H1 (cell line): ENCODE measurements at regions not wholly inside any gene's neighbourhood (a gene's known extent, or its start where the extent isn't known, plus 50 kb on each side); places are given as distances from the start of the nearest gene placed in this dataset.

Source experiments
- CTCF ChIA-PET: fragments of 300-600 bp; sonication (Branson Sonifier 250); formaldehyde crosslinking; loops from one replicate; lab custom pipeline; 2021; ENCODE audit not compliant: partially characterized antibody; lab: Charles Lee
- POLR2A ChIA-PET: fragments of 300-600 bp; sonication (Branson Sonifier 250); formaldehyde crosslinking; loops from one replicate; lab custom pipeline; 2021; ENCODE audit warnings: inconsistent platforms; ENCODE audit not compliant: partially characterized antibody; lab: Charles Lee
- DNase-seq, 2 experiments: peaks; one replicate each; pipeline versions ENCODE4 v3.0.0 to v3.0.0-alpha.2; 2010 to 2022; ENCODE audit warnings: low spot score in 2 of 2, low read depth in 1 of 2, mixed read lengths in 1 of 2
- FAIRE-seq: peaks from 2 replicates; lab custom pipeline; 2011; peaks lifted over from hg19 to GRCh38; lab: Jason Lieb, UNC
- H2AFZ ChIP-seq: 2 replicates; pipeline ENCODE4 v1.8.1; 2012; ENCODE audit warnings: low read length, inconsistent platforms
- H2AK5ac ChIP-seq: 2 replicates; pipeline ENCODE4 v1.6.1; 2013; ENCODE audit warnings: low read depth, low read length
- H2BK120ac ChIP-seq: replicated peaks from 2 replicates; pipeline ENCODE3; 2013; ENCODE audit warnings: low read depth, low read length, inconsistent platforms
- H2BK12ac ChIP-seq: 2 replicates; pipeline ENCODE4 v1.6.1; 2013; ENCODE audit warnings: low read depth, low read length
- H2BK15ac ChIP-seq: 2 replicates; pipeline ENCODE4 v1.6.1; 2013; ENCODE audit warnings: low read length
- H2BK20ac ChIP-seq: 2 replicates; pipeline ENCODE4 v1.6.1; 2013; ENCODE audit warnings: low read length
- H2BK5ac ChIP-seq: 2 replicates; pipeline ENCODE4 v1.6.1; 2013; ENCODE audit warnings: low read depth, low read length
- H3K14ac ChIP-seq: 2 replicates; pipeline ENCODE4 v1.6.1; 2013; ENCODE audit warnings: inconsistent platforms; ENCODE audit not compliant: insufficient read length
- H3K18ac ChIP-seq: 2 replicates; pipeline ENCODE4 v1.6.1; 2013; ENCODE audit warnings: low read length; ENCODE audit errors: extremely low read depth
- H3K23ac ChIP-seq: 2 replicates; pipeline ENCODE4 v1.6.1; 2013; ENCODE audit warnings: inconsistent platforms; ENCODE audit not compliant: insufficient read length
- H3K23me2 ChIP-seq: 2 replicates; pipeline ENCODE4 v1.6.1; 2013; ENCODE audit warnings: low read depth, low read length
- H3K27ac ChIP-seq: 2 replicates; pipeline ENCODE4 v1.6.1; 2011; ENCODE audit warnings: low read depth, low read length, inconsistent platforms
- H3K27me3 ChIP-seq, 4 experiments: replicated peaks in 1 of 4; 1 replicate in 1 of 4; 2 replicates in 3 of 4; pipeline versions ENCODE4 v1.6.1 to v1.8.1; 2011 to 2013; ENCODE audit warnings: low read length in 3 of 4, mild to moderate bottlenecking in 3 of 4, inconsistent platforms in 2 of 4, mixed read lengths in 2 of 4, moderate library complexity in 1 of 4; ENCODE audit not compliant: control insufficient read depth in 3 of 4, insufficient read depth in 3 of 4; ENCODE audit errors: extremely low read depth in 1 of 4
- H3K36me3 ChIP-seq, 4 experiments: 2 replicates each; pipeline versions ENCODE4 v1.6.1 to v1.8.1; 2011 to 2013; ENCODE audit warnings: mild to moderate bottlenecking in 4 of 4, low read length in 3 of 4, moderate library complexity in 2 of 4, control low read depth in 1 of 4, inconsistent platforms in 1 of 4; ENCODE audit not compliant: insufficient read depth in 4 of 4, control insufficient read depth in 2 of 4
- H3K4ac ChIP-seq: replicated peaks from 2 replicates; pipeline ENCODE3; 2013; ENCODE audit warnings: low read length, low read depth, mixed read lengths, inconsistent platforms; ENCODE audit not compliant: insufficient read length
- H3K4me1 ChIP-seq, 4 experiments: replicated peaks in 1 of 4; 1 replicate in 1 of 4; 2 replicates in 3 of 4; pipeline versions ENCODE4 v1.6.1 to v1.8.1; 2011 to 2013; ENCODE audit warnings: low read length in 3 of 4, inconsistent platforms in 2 of 4, mixed read lengths in 1 of 4; ENCODE audit not compliant: insufficient read depth in 4 of 4, control insufficient read depth in 3 of 4
- H3K4me2 ChIP-seq, 2 experiments: 2 replicates each; pipeline versions ENCODE4 v1.6.1 to v1.8.1; 2011 to 2013; ENCODE audit warnings: low read depth in 2 of 2, low read length in 2 of 2, control low read depth in 1 of 2, inconsistent platforms in 1 of 2, mild to moderate bottlenecking in 1 of 2; ENCODE audit not compliant: insufficient read depth in 1 of 2
- H3K4me3 ChIP-seq, 4 experiments: fragments of 200-600, 300-600 bp in 1 of 4; sonication (generic), shearing (Covaris generic), sonication (Bioruptor Twin) in 1 of 4; 2 replicates each; pipeline versions ENCODE4 v1.5.1 to v1.8.1; 2011 to 2016; ENCODE audit warnings: low read length in 4 of 4, low read depth in 3 of 4, control low read depth in 2 of 4, inconsistent platforms in 2 of 4, mild to moderate bottlenecking in 2 of 4, mixed read lengths in 1 of 4, moderate library complexity in 1 of 4; ENCODE audit not compliant: insufficient read depth in 2 of 4; ENCODE audit errors: extremely low read depth in 1 of 4
- H3K56ac ChIP-seq: replicated peaks from 2 replicates; pipeline ENCODE3; 2013; ENCODE audit warnings: low read depth, mild to moderate bottlenecking, mixed read lengths, low read length, inconsistent platforms; ENCODE audit not compliant: insufficient read length
- H3K79me1 ChIP-seq: 2 replicates; pipeline ENCODE4 v1.6.1; 2013; ENCODE audit warnings: low read depth, low read length, control low read depth
- H3K79me2 ChIP-seq, 2 experiments: 2 replicates each; pipeline versions ENCODE4 v1.6.1 to v1.8.1; 2012 to 2013; ENCODE audit warnings: low read length in 2 of 2, mild to moderate bottlenecking in 2 of 2, inconsistent platforms in 1 of 2; ENCODE audit not compliant: insufficient read depth in 2 of 2, control insufficient read depth in 1 of 2
- H3K9ac ChIP-seq, 4 experiments: replicated peaks in 1 of 4; 1 replicate in 1 of 4; 2 replicates in 3 of 4; pipeline versions ENCODE4 v1.6.1 to v1.8.1; 2011 to 2013; ENCODE audit warnings: low read depth in 3 of 4, low read length in 3 of 4, control low read depth in 2 of 4, mild to moderate bottlenecking in 2 of 4, moderate library complexity in 2 of 4, inconsistent platforms in 1 of 4; ENCODE audit errors: extremely low read depth in 1 of 4
- H3K9me3 ChIP-seq, 2 experiments: 2 replicates each; pipeline versions ENCODE4 v1.6.1 to v1.8.1; 2012 to 2013; ENCODE audit warnings: mild to moderate bottlenecking in 2 of 2, moderate library complexity in 2 of 2, control low read depth in 1 of 2, inconsistent platforms in 1 of 2, low read depth in 1 of 2, low read length in 1 of 2, mixed read lengths in 1 of 2; ENCODE audit not compliant: insufficient read depth in 2 of 2
- H4K20me1 ChIP-seq, 2 experiments: replicated peaks in 1 of 2; 2 replicates each; pipeline versions ENCODE3 to v1.8.1; 2011 to 2013; ENCODE audit warnings: inconsistent platforms in 2 of 2, low read length in 2 of 2, mild to moderate bottlenecking in 1 of 2; ENCODE audit not compliant: insufficient read depth in 2 of 2, control insufficient read depth in 1 of 2
- H4K5ac ChIP-seq: 2 replicates; pipeline ENCODE4 v1.6.1; 2013; ENCODE audit warnings: low read length, low read depth, mixed read lengths, inconsistent platforms; ENCODE audit not compliant: insufficient read length
- H4K8ac ChIP-seq: 2 replicates; pipeline ENCODE4 v1.8.0; 2013; ENCODE audit warnings: mild to moderate bottlenecking, moderate library complexity, low read length, inconsistent platforms; ENCODE audit not compliant: insufficient read depth; ENCODE audit errors: extremely low read depth
- H4K91ac ChIP-seq: replicated peaks from 2 replicates; pipeline ENCODE3; 2013; ENCODE audit warnings: low read length, mixed read lengths, inconsistent platforms; ENCODE audit not compliant: insufficient read length
- CEBPB ChIP-seq: IDR thresholded peaks from 2 replicates; pipeline ENCODE4 v1.6.1; 2012; ENCODE audit warnings: low read depth, low read length
- GABPA ChIP-seq: IDR thresholded peaks from 2 replicates; pipeline ENCODE4 v1.6.1; 2011; ENCODE audit warnings: mild to moderate bottlenecking, low read length, moderate library complexity, borderline replicate concordance; ENCODE audit not compliant: insufficient read depth
- HDAC2 ChIP-seq, 2 experiments: fragments of 300-600 bp in 1 of 2; sonication (generic) in 1 of 2; IDR thresholded peaks; 2 replicates each; pipeline ENCODE4 v1.6.1; 2011 to 2012; ENCODE audit warnings: low read depth in 2 of 2, low read length in 2 of 2, mild to moderate bottlenecking in 2 of 2, moderate library complexity in 2 of 2, borderline replicate concordance in 1 of 2, inconsistent platforms in 1 of 2
- SRF ChIP-seq: IDR thresholded peaks from 2 replicates; pipeline ENCODE4 v1.6.1; 2011; ENCODE audit warnings: mild to moderate bottlenecking, low read depth, low read length, moderate library complexity
- YY1 ChIP-seq: IDR thresholded peaks from 2 replicates; pipeline ENCODE4 v1.6.1; 2011; ENCODE audit warnings: low read depth, mild to moderate bottlenecking, low read length
- WGBS, 2 experiments: shearing (Covaris generic) in 1 of 2; methylation state at CpG; one replicate each; pipeline versions ENCODE4 v1.1.6 to v1.1.7; 2013 to 2015; ENCODE audit warnings: low lambda C conversion rate in 2 of 2, mixed read lengths in 2 of 2, inconsistent platforms in 1 of 2, low coverage in 1 of 2, missing lambda C conversion rate in 1 of 2; ENCODE audit not compliant: insufficient replicate concordance in 2 of 2, insufficient coverage in 1 of 2, insufficient read length in 1 of 2; ENCODE audit errors: extremely low coverage in 1 of 2, missing lambda C conversion rate in 1 of 2; 5-methylcytosine and 5-hydroxymethylcytosine counted together

DNA sequence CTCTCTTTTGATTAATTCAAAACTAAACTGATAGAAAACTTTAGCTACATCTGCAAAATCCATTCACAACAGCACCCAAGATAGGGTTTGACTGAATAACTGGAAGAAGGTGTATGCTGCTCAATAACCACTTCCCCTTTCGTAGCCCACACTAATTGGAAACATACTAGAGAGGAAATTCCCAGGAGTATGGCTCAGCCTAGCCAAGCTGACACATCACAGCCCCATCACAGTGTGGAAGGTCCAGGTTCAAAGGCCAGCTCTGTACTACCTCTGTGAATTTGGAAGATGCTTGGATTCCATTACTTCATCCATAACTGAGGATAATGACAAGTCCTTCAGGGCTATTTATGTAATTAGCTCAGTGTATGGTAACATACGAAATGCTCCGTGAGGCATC is 185.4 kb downstream of the FBXO15 start:
- H3K36me3 ChIP-seq = no peaks in the 10 kb centered on the region

More for the DNA sequence above, 185.4 kb downstream of the FBXO15 start:
- Histone ChIP-seq H4K20me1 (no peaks in the 10 kb centered on the region), H3K18ac (no peak overlapping the region), H2AFZ (no peak overlapping the region), H2BK120ac (no peak overlapping the region), H3K4ac (no peak overlapping the region), H3K4me3 (no peak overlapping the region), H4K8ac (no peak overlapping the region), H3K4me1 (peaks cover 0 to 2% (median 2%) of the 10 kb centered on the region in 4 experiments; a peak in 3 of 7 replicates), H2BK12ac (no peak overlapping the region), H3K79me2 (no peaks in the 10 kb centered on the region), H3K79me1 (no peaks in the 10 kb centered on the region), H2AK5ac (no peak overlapping the region), H4K5ac (no peak overlapping the region), H2BK20ac (no peak overlapping the region), H3K23me2 (no peaks in the 10 kb centered on the region), H4K91ac (no peak overlapping the region), H3K27ac (no peak overlapping the region), H3K9ac (no peak overlapping the region), H3K9me3 (peaks cover 6 to 9% of the 10 kb centered on the region in 2 experiments; a peak in 2 of 4 replicates), H3K56ac (no peak overlapping the region), H2BK5ac (no peak overlapping the region), H3K14ac (no peak overlapping the region), H3K4me2 (no peak overlapping the region), H2BK15ac (no peak overlapping the region), H3K27me3 (no peaks in the 10 kb centered on the region), H3K23ac (no peak overlapping the region)
- ChIA-PET CTCF (interaction anchor here (0.9 to 3.5 kb wide), 3 partner anchors 18 to 120 kb away, joined by 3 to 22 read pairs (median 5); no protein-coding TSS in a partner anchor), POLR2A (no interaction called here)
- FAIRE-seq (no peak), DNase-seq (no peak)
- 85% methylated on average over 3 of the region's 3 CpGs; no CpG with 5 or more reads in 1 of the 2 experiments for WGBS, 2 experiments
- TF ChIP-seq HDAC2 (IDR thresholded peaks at IDR 0.05; ENCODE audit: borderline replicate concordance in 1 of 2, low read depth in 2 of 2, low read length in 2 of 2) = no peak
- no peak for TF ChIP-seq GABPA
- no peak for TF ChIP-seq SRF
- TF ChIP-seq YY1 = no peak
- TF ChIP-seq CEBPB = no peak
